Ovary (tissue), 3 donors: ENCODE measurements at regions not wholly inside any gene's neighbourhood (a gene's known extent, or its start where the extent isn't known, plus 50 kb on each side); places are given as distances from the start of the nearest gene placed in this dataset.

Experiments used
- EP300 ChIP-seq: sonication (generic); formaldehyde crosslinking; IDR thresholded peaks from one replicate; pipeline ENCODE4 v1.6.1; 2017; ENCODE audit warnings: antibody characterized with exemption
- POLR2A ChIP-seq: fragments of 450-650 bp; IDR thresholded peaks from one replicate; pipeline ENCODE4 v1.6.1; 2017; ENCODE audit warnings: antibody characterized with exemption, mild to moderate bottlenecking, moderate library complexity
- TF ChIP-seq, protein P1 (sequence below), 3 donors: fragments of 450-650 bp in 2 of 3; fragments of 200-600 bp in 1 of 3; IDR thresholded peaks; one replicate each; pipeline versions ENCODE4 v1.5.1 to v1.8.0; 2016 to 2022; ENCODE audit warnings: antibody characterized with exemption in 3 of 3, mild to moderate bottlenecking in 1 of 3
- donor health status: DM: no; HTN: no; CAD: no.

DNA sequence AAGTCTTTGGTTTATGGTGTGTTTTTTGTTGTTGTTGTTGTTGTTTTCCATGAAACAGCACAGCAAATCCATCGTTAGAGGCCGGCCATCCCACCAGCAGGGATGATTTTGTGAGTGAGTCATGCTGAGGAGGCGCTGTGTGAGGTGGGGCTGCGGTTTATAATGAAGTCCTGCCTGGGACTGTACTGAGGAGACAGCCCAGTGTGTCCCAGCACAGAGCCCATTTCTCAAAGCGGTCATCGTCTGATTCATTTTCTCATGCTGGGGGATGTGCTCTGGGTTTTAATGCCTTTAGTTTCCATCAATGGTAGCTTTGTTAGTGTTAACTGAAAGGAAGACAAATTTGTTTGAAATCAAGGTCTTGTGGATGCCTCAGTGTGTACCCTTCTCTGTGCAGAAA lies 129.3 kb upstream of the SERP2 start:
- TF ChIP-seq, protein P1, sequence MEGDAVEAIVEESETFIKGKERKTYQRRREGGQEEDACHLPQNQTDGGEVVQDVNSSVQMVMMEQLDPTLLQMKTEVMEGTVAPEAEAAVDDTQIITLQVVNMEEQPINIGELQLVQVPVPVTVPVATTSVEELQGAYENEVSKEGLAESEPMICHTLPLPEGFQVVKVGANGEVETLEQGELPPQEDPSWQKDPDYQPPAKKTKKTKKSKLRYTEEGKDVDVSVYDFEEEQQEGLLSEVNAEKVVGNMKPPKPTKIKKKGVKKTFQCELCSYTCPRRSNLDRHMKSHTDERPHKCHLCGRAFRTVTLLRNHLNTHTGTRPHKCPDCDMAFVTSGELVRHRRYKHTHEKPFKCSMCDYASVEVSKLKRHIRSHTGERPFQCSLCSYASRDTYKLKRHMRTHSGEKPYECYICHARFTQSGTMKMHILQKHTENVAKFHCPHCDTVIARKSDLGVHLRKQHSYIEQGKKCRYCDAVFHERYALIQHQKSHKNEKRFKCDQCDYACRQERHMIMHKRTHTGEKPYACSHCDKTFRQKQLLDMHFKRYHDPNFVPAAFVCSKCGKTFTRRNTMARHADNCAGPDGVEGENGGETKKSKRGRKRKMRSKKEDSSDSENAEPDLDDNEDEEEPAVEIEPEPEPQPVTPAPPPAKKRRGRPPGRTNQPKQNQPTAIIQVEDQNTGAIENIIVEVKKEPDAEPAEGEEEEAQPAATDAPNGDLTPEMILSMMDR (IDR thresholded peaks at IDR 0.05), result no peak
- TF ChIP-seq POLR2A (no peak), EP300 (no peak)
